ENCODE measurements at regions not wholly inside any gene's neighbourhood (a gene's known extent, or its start where the extent isn't known, plus 50 kb on each side); places are given as distances from the start of the nearest gene placed in this dataset.
"Not testable (repeated sequence)": the region's sequence is repeated elsewhere in the genome, so short reads cannot be mapped to it uniquely, and the experiment has no call there.

DNA sequence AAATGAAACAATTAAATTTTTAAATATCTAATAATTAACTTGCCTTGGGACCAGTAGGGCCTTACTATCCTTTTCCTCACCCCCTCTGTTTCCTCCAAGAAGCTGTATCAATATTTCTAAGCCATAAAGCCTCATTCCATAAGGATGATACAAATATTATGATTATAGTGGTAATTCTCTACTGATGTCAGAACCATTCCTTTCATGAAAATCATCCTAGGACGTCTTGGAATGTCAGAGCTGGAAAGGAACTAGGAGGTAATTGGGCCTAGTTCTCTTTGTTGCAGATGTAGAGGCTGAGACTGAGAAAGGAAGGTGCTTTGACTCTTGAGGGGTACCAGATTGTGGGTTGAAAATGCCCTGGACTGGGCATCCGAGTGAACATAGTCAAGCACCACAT is 766.7 kb upstream of the GHITM start:
- DNase-seq = no peak

DNA sequence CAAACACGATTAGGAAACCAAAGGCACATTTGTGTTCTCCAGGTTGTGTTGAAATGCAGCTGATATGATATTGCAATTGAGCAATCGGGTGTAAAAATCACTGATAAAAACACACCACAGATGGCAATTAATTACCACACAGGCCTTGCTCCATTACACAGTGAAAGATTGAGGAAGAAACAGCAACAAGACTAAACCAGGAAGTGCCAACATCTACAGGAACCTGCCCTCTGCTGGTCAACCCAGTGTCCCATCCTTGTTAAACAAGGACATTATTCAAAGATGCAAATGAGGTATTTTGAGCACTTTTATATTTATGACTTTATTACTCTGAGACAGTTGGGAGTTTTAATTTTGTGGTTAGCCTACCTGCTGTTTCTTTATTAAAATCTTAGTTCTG is 765.6 kb upstream of the GHITM start:
- no peak for DNase-seq

DNA sequence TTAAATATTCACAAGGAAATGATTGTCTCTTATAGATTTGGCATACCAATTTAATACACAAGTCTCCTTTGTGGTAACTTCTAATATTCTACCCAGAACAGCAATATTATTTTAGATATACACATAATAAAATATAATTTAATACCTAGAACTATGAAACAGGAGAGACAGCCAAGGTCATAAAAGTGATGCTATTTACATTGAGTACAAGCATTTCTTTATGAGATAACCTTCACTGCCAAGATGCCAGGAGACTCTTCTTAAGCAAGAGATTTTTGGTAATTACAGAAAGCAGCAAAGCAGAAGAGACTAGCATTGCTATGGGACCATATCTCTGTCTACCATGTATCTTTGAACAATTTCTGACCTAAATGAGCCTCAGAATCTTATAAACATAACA is 764.6 kb upstream of the GHITM start:
- DNase-seq = no peak

DNA sequence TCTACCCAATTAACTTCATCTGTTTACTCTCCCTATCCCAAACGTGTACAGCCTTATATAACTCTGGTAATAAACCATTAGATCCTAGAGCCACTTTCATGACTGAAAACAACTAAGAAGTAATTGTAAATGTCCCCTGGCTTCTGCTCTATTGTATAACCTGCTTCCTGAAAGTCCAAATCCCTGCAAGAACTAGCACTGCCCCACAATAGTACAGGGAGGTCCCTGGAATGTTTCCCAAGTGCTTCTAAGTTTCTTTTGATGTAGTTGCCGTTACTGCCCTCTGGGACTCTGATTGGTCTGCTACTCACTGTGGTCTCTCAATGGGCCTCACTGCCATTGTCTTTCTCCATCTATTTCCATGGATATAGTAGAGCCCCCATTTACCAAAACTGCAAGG is 764.0 kb upstream of the GHITM start:
- no peak for DNase-seq

DNA sequence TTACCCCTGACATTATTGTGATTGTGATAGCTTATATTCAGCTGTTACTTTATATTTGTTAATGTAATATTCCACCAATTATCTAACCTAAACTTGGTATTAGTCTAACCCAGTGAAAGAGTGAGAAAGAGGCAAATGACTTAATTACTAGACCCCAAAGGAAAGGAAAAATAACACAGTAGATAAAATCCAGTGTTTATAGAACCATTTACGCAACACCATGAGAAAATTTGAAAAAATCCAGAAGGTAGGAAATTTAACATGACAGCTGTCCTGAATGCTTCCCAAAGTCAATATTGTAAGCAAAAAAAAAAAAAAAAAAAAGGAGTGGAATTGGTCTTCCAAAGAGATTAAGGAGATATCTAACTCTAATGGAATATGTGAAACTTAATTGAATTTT is 741.5 kb upstream of the GHITM start:
- DNase-seq = no peak

DNA sequence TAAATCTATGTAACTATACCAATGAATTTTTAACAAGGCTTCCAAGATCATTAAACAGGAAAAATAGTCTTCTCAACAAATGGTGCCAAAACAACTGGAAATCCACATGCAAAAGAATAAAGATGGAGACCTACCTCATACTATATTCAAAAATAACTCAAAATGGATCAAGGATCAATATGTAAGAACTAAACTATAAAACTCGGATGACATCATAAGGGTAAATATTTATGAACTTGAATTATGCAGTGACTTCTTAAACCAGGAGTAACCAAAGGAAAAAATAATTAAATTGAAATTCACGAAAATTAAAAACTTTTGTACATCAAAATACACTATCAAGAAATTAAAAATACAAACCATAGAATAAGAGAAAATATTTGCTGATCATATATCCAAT is 728.7 kb upstream of the GHITM start:
- DNase-seq = no peak

DNA sequence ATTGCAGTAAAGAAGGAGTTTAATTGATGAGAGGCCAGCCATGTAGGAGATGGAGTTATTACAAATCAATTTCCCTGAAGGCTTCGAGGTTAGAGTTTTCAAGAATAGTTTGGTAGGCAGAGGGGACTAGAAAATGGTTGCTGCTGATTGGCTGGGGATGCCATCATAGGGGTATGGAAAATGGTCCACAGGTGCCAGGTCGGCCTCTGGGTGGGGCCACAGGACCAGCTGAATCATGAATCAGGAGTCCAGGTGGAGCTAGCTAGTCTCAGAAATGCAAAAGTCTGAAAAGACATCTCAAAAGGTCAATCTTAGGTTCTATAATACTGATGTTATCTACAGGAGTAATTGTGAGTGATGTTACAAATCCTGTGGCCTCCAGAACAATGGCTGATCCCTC is 714.0 kb upstream of the GHITM start:
- DNase-seq = no peak

DNA sequence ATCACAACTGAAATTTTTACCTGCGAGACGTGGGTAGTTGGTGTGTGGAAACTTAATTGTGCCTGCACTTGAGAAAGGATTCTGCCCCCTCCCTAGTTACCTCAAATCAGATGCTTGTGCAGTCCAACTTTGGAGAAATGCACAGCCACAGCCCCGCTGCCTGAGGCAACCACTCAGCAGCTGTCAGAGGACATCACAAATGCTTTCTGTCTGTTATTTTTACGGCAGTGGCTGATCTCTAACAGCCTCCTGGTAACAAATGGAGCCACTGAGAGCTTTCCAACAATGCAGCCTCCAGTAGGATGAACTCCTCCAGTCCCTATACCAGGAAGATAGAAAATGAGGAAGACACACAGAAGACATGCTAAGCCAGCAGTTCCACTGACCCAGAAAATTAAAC is 712.2 kb upstream of the GHITM start:
- DNase-seq = no peak

DNA sequence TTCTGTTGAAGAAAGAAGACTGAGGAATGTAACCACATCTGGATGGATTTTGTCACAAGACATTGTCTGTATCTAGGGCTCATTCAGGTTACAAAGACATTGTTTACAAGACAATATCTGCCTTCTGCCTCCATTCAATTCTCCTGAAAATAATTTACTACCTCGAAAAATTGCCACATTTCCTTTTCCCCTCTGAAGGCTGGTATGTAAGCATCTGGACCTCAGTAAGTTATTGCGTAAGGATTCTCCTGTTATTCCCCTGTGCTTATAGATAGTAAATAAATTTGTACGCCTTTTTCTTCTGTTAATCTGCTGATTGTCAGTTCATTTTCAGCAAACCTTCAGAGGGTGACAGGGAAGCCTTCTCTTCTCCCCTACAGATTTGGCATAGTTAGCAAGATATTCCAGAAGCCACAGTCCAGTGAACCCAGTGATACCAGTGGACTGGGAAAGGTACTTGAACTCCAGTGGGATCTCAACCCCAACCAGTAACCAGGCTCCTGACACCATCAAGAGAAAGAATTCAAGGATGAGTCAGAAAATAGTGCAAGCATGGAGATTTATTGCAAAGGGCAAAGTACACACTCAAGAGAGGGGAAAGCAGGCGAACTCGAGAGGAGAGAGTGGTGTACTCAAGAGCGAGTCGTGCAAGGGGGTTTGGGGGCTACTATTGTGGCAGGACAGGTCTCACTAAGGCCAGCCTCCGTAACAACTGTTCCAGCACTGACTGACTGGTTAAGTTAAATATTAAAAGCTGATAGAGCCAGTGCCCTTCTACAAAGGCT is 706.9 kb upstream of the GHITM start:
- no peak for DNase-seq

DNA sequence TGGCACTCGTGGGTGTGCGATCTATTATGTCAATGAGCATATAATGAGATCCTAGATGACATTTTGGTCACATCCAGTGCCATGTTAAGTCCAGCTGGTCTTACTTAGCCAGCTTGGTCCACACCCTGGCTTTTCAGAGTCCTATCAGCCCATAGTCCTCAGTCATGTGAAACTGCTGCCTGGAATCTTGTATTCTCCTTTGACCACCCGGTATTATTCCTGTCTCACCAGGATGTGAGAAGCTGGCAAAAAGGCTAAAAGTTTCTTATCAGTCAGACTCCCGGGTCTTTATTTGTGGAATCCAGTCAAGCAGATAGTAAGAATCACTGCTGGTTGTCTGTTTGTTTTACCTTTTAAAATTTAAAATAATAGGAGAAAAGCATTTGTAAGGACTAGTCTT is 705.6 kb upstream of the GHITM start:
- no peak for DNase-seq

DNA sequence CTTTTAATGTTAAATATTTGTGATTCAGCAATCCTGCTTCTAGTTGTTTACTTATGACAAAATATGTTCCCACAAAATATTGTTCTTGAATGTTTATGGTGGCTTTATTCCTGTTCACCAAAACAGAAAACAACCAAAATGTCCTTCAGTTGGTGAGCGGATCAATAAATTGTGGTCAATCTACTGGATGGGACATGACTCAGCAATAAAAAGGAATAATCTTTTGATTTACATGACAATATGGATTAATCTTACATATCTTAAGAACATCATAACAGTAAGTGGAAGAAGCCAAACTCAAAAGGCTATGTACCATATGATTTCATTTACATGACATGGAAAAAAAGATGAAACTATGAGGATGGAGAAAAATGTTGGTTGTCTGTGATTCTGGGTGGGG is 691.3 kb upstream of the GHITM start:
- DNase-seq = no peak

DNA sequence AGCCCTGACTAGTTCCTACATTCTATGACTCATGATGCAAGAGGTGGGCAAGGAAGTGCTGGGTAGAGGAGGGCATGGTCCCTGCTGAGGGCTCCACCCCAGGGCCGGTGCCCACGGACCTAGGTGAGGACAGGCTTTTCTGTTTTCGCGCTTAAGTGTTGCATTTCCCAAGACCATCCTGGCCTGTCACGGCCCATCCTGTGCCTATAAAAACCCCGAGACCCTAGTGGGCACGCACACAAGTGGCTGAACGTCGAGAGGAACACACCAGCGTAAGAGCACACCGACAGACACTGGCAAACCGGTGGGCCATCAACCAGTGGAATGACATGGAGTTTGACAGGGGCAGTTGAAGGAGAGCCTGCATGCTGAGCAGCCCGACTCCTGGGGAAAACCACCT is 680.7 kb upstream of the GHITM start:
- DNase-seq = no peak

DNA sequence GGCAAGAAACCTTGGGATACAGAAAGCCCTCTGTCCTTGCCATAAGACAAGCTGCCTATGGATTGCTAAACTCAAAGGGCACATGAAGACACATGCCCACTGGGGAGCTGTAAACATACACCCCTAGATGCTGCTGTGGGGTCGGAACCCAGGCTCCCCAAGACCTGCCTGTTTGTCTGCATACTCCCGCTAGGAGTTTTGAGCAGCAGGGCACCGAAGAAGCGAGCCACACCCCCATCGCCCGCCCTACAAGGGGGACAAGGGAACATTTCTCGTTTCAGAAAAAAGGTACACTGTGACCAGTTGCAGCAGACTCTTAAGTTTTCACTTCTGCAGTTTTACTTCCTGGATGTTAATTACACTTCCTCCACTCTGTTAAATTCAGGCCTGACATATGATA is 680.2 kb upstream of the GHITM start:
- no peak for DNase-seq

DNA sequence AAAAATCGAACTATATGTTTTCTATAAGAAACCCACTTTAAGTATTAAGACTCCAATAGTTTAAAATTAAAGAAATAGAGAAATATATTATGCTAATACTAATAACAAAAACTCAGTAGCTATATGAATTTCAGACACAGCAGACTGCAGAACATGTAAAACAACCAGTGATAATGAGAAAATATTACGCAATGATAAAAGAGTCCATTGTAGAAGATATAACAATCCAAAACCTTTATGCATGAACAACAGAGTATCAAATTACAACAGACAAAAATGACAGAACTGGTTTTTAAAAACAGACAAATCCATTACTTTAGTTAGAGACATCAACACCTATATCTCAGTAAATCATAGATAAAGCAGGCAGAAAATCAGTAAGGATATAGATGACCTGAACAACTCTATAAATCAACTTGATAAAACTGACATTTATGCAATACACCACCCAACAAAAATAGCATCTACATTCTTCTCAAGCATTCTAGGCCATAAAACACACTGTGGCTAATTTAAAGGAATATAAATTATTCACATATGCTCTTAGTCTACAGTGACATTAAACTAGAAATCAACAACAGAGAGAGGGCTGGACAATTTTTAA is 669.5 kb upstream of the GHITM start:
- no peak for DNase-seq

DNA sequence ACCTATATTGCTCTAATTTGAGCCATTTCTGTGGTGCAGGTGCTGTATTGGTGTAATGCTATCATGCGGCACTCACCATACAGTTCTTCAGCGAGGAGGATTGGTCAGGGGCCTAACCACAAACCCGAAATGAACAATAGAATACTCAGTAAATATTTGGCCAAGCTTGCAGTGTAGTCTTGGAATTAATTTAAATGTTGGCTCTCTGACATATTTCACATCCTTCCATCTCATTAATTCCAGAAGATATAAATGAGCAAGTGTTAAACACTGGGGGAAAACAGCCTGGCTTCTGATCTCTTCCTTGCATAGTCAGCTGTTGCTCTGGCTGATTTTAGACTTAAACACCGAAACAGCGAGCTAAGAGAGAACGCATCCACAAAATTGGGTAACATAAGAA is 663.1 kb upstream of the GHITM start:
- no peak for DNase-seq

DNA sequence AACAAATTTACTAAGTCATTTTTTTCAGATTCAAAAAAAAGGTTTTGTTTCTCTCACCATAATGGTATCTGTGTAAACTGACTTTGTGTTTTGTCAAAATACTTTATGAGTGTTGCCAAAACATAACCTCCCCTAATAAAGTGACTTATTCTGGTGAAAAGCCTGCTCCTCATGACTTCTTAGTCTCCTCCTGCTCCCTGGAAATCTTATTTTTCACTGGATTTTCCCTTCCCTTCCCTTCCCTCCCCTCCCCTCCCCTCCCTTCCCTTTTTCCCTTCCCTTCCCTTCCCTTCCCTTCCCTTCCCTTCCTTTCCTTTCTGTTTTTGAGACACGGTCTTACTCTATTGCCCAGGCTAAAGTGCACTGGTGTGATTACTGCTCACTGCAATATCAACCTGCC is 650.1 kb upstream of the GHITM start:
- no peak for DNase-seq

DNA sequence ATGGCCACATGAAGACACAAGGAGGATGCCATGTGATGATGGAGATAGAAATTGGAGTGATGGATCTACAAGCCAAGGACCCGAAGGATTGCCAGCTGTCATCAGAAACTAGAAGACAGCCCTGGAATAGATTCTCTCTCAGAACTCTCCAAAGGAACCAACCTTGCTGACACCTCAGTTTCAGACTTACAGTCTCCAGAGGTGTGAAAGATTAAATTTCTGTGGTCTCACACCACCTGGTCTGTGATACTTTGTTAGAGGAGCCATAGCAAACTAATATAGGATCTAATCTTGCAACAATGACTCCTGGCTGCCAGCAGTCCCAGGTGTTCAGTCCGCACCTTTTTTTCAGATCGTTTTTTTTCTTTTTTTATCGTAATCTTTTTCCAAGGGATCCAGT is 647.3 kb upstream of the GHITM start:
- no peak for DNase-seq

DNA sequence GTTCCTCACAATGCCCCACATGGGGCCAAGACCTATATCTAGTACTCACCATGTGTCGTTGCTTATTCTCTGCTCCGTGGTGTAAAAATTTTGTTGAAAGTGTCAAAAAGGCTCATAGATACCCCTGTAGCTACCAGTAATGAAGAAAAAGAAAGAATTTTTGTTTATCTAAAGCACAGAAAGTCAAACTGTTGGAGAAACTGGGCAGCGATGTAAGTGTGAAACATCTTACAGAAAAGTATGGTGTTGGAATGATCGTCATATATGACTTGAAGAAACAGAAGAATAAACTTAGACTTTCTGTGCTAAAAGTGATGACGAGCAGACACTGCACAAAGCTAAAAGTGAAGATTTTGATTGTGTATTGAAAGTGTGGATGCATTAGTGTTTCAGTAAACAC is 626.6 kb upstream of the GHITM start:
- DNase-seq = no peak

DNA sequence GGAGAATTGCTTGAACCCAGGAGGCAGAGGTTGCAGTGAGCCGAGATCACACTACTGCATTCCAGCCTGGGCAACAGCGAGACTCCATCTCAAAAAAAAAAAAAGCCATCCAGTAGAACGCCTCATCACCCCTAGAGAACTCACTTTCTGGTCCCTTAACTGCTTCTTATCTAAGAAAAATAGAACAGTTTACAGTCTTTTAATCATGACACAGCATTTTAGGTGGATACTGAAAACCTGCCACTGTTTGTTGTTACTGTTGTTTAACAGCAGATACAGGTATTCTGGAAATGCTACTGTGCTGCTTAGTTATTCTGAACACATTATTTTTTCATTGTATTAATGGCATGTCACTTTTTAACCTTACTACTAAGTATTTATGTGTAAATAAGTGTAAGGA is 624.3 kb upstream of the GHITM start:
- no peak for DNase-seq

DNA sequence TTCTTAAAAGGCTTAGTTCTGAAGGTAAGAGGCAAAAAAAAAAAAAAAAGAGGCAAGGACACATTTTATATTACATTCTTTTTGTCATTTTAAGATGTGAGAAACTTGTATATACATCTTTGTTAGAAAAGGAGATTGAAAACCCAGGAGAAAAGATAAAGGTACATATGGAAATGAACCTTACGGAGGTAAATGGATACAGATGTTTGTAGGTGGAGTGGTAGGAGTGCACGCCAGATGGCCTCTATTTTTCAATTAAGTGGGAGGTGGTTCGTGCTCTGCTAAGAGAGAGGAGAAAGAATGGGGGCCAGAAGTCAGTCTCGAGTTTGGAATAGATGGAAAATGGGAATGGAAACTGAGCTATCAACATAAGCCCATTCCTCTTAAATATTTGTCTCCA is 622.5 kb upstream of the GHITM start:
- DNase-seq = no peak

DNA sequence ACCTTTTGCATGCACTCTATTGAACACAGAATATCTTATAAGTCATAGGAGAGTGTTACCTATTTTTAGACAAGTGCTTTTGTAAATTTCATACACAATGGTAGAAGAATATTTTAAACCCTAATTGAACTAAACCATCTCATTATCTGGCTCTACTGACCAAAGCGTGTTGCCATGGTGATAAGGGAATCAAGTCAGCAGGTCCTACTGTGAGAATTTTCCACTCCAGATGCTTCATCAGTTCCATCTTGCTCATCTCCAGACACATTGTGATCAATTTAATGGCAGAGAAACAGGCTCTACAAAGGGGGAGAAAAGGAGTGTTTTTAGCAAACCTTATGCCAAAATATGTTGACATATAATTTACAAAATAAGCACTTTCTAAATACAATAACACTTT is 621.9 kb upstream of the GHITM start:
- DNase-seq = no peak

DNA sequence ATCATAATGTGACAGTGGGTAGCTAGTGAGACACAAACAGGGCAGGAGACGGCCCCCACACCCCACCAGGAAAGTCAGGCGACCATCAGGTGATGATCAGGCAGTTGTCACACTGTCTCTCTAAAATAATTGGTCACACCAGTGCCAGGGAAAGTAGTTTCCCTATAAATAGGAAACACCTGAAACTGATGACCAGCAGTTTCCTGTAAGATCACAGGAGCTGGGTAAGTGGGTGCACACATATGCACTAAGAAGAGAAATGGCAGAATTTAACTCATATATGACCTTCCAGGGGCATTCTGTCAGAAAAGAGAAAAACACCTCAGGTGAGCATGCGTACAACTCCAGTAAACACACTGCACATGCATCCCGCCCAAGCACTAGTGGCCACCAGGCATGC is 620.5 kb upstream of the GHITM start:
- no peak for DNase-seq

DNA sequence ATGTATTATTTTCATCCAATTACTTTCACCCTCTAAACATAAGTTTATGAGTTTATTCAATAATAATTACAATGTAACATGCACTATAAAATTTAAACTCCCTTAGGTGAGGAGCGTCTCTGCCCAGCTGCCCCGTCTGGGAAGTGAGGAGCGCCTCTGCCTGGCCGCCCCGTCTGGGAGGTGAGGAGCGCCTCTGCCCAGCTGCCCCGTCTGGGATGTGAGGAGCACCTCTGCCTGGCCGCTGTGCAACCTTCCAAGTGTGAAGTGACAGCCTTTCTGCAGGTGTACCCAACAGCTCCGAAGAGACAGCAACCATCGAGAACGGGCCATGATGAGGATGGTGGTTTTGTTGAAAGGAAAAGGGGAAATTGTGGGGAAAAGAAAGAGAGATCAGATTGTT is 618.9 kb upstream of the GHITM start:
- DNase-seq = not testable (repeated sequence)

DNA sequence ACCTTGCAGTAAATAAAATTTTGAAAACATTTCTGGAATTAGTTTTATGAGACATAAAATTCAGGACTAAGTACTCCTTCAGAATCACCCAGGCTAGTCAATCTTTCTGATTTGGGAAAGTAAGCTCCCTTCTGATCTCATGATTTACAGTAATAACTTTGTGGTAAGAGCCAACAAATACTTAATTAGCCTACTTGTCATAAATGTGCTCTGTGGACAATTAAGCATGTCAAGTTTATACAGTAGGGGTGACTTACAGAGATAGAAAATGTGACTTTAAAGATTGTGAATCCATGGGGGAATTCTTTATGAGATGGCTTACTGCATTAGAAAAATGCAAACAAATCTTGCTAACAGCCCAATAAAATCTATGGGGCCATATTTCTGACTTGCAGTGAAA is 616.9 kb upstream of the GHITM start:
- DNase-seq = no peak

DNA sequence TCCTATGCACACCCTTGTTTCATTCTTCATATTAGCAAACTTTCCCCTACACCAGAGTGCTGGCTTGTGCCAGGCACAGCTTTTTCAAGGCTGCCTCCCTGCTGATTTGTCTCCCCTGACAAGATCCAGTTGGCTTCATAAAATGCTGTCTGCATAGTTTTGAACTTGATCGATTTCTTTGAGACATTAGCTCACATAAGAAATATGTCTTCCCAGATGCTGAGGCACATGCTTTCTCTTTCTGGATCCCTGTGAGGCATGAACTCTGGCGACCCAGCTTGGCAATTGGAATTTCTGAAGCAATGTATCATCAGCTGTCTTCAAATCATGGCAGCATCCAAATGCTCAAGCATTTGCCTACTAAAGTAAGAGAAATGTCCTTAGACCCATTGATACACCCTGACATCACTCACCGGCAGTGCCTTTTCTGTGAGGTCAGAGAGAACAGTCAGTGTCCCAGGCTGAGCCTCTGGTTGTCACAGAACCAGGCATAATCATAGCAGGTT is 616.4 kb upstream of the GHITM start:
- DNase-seq = no peak

Data from SW 1271 (cell line).